HUDEP-2 (cell line): ENCODE measurements at regions not wholly inside any gene's neighbourhood (a gene's known extent, or its start where the extent isn't known, plus 50 kb on each side); places are given as distances from the start of the nearest gene placed in this dataset.

Experiments
- DNase-seq, 76 experiments: peaks; one replicate each; lab custom pipeline; 2025; ENCODE audit not compliant: unreplicated experiment in 76 of 76; lab: John Stamatoyannopoulos, UW

GRCh38 chr16:5850632-5851392 lies 753.2 kb upstream of the EEF2KMT start:
- DNase-seq, result no peak

- DNase-seq, result no peak
These were observed 747.5 kb upstream of the EEF2KMT start for GRCh38 chr16:5845046-5845445.

- DNase-seq, result no peak
These were observed 744.4 kb upstream of the EEF2KMT start for GRCh38 chr16:5841974-5842373.

GRCh38 chr16:5838725-5839124 lies 741.1 kb upstream of the EEF2KMT start:
- no peak for DNase-seq

GRCh38 chr16:5838071-5838470 lies 740.5 kb upstream of the EEF2KMT start:
- no peak for DNase-seq

GRCh38 chr16:5837007-5837670 lies 739.5 kb upstream of the EEF2KMT start:
- no peak for DNase-seq

DNA sequence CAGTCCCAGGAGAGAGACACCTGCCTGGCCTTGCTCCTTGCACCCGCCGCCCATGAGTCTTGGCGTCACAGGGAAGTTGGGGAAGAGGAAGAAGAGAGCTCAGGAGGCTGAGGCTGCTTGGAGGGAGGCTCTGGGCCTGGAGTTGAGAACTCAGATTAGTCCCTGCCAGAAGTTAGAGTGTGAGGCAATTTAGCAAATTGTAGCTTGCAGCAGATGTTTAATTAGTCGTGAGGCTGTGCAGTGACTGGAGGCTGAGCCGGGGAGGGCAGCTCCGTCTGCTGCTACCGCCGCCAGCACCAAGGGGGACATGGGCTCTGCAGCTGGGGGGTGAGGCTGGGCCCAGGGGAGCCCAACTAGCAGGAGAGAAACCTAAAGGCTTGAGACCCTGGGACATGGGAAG lies 738.3 kb upstream of the EEF2KMT start:
- no peak for DNase-seq

DNA sequence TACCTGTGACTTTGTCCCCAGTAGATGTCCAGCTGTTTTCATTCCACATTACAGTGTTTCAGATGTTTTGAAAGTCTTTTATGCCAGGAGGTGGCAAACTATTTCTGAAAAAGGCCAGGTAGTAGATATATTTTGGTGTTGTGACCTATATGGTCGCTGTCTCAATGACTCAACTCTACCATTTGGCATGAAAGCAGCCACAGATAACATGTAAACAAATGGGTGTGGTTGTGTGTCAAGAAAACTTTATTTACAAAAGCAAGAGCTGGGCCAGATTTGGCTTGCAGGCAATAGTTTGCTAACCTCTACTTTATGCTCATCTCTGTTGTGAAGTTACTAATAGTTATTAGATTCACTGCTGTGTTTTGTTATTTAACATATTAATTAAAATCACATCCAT lies 728.7 kb upstream of the EEF2KMT start:
- no peak for DNase-seq

DNA sequence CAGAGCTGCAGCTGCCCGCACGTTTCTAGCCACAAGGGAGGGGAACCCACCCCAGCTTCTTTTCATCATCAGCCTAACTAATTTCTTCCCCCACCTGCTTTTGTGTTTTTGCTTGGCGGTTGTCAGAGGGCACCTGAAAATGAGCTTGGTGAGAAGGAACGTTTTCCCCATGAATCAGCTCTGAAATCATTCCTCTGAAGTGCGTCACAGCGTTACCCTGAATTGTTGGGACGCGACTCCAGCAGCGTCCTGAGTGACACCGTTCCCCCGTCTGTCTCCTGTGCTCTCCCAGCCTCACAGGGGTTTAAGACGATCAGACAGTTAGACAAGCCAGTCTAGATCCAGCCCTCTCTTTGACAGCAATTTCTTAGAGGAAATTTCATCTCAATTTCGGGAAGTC lies 722.9 kb upstream of the EEF2KMT start:
- no peak for DNase-seq

DNA sequence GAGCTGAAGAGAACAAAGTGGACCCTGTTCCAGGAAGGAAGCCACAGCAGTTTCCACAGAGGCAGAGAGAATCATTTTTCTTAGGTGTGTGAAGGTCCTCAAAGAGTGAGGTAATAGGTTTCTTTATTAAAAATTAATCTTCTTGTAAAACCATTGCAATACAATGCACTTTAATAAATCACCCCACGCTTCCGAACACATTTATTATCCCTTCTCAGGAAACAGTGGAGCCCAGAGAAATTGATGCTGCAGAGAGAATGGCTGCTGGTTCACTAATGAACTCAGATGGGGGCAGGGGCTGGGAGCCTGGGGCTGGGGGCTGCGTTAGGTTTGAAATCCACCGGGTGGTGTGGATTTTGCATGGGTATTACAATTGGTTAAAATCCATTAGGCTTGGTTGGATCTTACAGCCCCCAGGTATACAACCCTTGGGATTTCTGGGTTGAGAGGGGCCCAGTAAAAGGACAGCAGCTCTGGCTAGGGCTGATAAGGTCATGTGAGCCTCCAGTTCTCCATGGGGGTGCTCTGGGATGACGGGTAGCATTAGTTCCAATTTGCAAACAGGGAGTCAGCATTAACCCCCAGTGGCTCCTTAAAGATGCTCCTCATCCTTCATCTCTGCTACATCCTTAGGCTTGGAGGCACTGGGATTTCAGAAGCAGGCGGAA lies 718.1 kb upstream of the EEF2KMT start:
- no peak for DNase-seq

DNA sequence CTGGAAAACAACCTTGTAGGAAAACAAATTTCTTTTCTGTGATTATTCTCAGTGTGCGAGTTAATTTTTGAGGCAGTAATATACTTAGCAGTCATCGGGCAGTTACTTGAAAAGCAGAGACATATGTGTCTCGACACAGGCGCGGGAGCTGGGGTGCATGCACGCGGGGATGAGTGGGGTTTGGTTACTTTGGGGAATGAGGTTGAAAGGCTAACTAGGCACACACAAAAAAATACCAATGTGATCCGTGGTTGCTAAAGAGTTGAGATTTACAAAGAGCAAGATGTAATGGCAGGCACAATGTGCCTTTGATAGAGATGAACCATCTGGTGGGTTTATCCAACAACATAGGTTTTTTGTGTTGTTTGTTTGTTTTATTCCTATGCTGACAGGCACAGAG lies 703.8 kb upstream of the EEF2KMT start:
- DNase-seq, result no peak

DNA sequence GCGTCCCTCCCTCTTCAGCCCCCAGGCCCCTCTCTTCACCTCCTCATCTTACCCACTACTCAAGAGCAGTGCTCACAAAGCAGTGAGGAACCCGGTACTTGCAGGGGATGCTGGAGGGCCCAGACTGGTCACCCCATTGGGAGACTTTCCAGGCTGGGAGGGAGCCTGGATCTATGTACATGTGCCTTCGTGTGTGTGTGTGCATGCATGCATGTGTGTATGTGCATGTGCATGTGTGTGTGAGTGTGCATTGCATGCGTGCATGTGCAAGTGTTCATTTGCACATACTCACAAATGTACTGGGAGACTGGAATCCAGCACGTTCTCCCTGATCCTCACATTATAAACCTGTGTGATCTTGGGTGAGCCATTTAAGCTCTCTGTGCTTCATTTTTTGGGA lies 696.0 kb upstream of the EEF2KMT start:
- no peak for DNase-seq

GRCh38 chr16:5791011-5791657 lies 693.5 kb upstream of the EEF2KMT start:
- no peak for DNase-seq

GRCh38 chr16:5790512-5790911 lies 692.9 kb upstream of the EEF2KMT start:
- no peak for DNase-seq

- no peak for DNase-seq
These were observed 691.4 kb upstream of the EEF2KMT start for GRCh38 chr16:5789033-5789432.

DNA sequence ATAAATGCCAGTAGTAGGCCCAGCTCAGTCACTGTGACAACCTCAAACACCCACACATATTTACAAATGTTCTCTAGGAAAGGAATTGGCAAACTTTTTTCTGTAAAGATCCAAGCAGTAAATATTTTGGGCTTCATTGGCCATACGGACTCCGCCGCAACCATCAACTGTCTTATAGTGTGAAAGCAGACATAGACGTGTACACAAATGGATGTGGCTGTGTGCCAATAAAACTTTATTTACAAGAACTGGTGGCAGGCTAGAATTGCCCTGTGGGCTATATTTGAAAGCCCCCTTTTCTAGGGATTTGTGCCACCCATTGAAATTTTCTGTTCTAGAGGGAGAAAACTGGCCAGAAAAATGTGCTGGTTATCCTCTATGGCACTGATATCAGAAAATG lies 683.8 kb upstream of the EEF2KMT start:
- no peak for DNase-seq

- no peak for DNase-seq
These were observed 679.3 kb upstream of the EEF2KMT start for GRCh38 chr16:5776876-5777275.

DNA sequence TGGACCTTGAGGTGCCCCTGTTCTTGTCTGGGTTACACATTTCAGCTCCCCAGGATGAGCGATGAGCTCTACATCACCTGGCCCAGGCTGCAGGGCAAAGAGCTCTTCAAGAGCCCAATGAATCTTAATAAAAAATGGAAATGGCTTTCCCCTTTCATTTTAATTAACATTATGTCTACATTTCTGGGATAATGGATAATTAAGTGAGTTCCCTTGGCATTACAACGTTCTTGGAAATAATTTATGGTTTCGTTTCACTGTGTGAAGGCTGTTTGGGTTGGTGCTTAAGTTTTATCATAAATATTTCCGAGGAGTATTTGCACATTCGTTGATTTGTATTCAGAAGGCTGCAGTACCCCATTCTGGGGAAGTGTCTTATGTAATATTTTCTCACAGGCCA lies 678.3 kb upstream of the EEF2KMT start:
- DNase-seq, result no peak

- DNase-seq, result no peak
These were observed 672.5 kb upstream of the EEF2KMT start for GRCh38 chr16:5770118-5770517.

- no peak for DNase-seq
These were observed 671.9 kb upstream of the EEF2KMT start for GRCh38 chr16:5769513-5769912.

- DNase-seq, result no peak
These were observed 670.9 kb upstream of the EEF2KMT start for GRCh38 chr16:5768445-5768844.
